PFSK-1 (cell line): ENCODE measurements at regions not wholly inside any gene's neighbourhood (a gene's known extent, or its start where the extent isn't known, plus 50 kb on each side); places are given as distances from the start of the nearest gene placed in this dataset.

Experiments used
- FOXP2 ChIP-seq: optimal IDR thresholded peaks from 2 replicates; pipeline ENCODE3; 2011; ENCODE audit warnings: borderline replicate concordance, control low read depth, inconsistent platforms; ENCODE audit not compliant: insufficient read depth; ENCODE audit errors: extremely low read length, extremely low read depth
- POLR2AphosphoS5 ChIP-seq: IDR thresholded peaks from 2 replicates; pipeline ENCODE4 v1.6.1; 2012; ENCODE audit warnings: low read depth, mild to moderate bottlenecking, control low read depth, low read length, moderate library complexity
- SIN3A ChIP-seq: IDR thresholded peaks from 2 replicates; pipeline ENCODE4 v1.6.1; 2012; ENCODE audit warnings: mild to moderate bottlenecking, low read length, moderate library complexity, borderline replicate concordance; ENCODE audit not compliant: insufficient read depth
- TAF1 ChIP-seq: IDR thresholded peaks from 2 replicates; pipeline ENCODE4 v1.6.1; 2012; ENCODE audit warnings: low read length, control low read depth, borderline replicate concordance; ENCODE audit not compliant: insufficient read depth
- TF ChIP-seq, protein P1 (sequence below), 2 experiments: IDR thresholded peaks; 2 replicates each; pipeline versions ENCODE4 v1.6.1 to v1.8.0; 2011 to 2012; ENCODE audit warnings: low read depth in 2 of 2, low read length in 2 of 2, control low read depth in 1 of 2, inconsistent platforms in 1 of 2, mild to moderate bottlenecking in 1 of 2, moderate library complexity in 1 of 2; ENCODE audit not compliant: insufficient read depth in 1 of 2

DNA sequence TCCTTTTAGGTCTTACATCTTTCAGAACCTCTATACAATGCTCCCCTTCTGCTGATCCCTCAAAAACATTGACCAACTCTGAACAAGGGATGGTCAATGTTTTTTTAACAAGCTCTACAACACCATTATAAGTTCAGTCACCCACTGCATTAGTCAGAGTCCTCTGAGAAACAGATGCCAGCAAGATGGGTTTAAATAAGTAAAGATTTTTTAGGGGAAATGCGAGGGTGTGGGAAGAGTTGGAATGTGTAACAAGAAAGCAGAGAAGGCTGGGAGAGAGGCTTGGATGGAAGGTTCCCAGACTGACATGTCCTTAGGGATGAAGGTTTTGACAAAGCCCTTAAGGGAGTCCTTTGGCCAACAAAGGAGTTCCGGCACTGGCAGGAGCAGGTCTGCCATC lies 478.3 kb downstream of the FRK start:
- no peak for TF ChIP-seq POLR2AphosphoS5
- TF ChIP-seq TAF1 = no peak
- TF ChIP-seq SIN3A = no peak
- TF ChIP-seq, protein P1, sequence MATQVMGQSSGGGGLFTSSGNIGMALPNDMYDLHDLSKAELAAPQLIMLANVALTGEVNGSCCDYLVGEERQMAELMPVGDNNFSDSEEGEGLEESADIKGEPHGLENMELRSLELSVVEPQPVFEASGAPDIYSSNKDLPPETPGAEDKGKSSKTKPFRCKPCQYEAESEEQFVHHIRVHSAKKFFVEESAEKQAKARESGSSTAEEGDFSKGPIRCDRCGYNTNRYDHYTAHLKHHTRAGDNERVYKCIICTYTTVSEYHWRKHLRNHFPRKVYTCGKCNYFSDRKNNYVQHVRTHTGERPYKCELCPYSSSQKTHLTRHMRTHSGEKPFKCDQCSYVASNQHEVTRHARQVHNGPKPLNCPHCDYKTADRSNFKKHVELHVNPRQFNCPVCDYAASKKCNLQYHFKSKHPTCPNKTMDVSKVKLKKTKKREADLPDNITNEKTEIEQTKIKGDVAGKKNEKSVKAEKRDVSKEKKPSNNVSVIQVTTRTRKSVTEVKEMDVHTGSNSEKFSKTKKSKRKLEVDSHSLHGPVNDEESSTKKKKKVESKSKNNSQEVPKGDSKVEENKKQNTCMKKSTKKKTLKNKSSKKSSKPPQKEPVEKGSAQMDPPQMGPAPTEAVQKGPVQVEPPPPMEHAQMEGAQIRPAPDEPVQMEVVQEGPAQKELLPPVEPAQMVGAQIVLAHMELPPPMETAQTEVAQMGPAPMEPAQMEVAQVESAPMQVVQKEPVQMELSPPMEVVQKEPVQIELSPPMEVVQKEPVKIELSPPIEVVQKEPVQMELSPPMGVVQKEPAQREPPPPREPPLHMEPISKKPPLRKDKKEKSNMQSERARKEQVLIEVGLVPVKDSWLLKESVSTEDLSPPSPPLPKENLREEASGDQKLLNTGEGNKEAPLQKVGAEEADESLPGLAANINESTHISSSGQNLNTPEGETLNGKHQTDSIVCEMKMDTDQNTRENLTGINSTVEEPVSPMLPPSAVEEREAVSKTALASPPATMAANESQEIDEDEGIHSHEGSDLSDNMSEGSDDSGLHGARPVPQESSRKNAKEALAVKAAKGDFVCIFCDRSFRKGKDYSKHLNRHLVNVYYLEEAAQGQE (IDR thresholded peaks at IDR 0.05; ENCODE audit: insufficient read depth in 1 of 2, low read depth in 2 of 2, low read length in 2 of 2) = no peak
- no peak for TF ChIP-seq FOXP2
